ENCODE measurements at regions not wholly inside any gene's neighbourhood (a gene's known extent, or its start where the extent isn't known, plus 50 kb on each side); places are given as distances from the start of the nearest gene placed in this dataset.
A peak's percentile ranks its signal among the peaks of the same experiment; 100 is the strongest.

DNA sequence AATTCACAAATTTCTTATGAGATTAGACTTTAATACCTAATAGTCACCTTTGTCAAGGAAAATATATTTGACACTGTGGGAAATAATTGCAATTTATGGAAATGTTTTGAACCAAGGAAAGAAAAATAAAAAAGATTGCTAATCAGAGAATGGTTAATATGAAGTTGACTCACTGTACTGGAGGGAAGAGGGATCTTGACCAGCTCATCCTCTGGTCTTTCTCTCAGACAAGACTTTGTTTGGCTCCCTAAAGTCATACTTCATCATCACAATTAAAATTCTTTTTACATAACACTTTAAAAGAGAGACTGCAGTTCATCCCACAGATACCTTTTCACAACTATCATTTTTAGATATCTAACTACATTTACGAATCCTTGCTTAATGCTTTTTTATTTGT is 538.5 kb upstream of the ZEB2 start:
- no peak for DNase-seq (ENCODE audit: low spot score)

DNA sequence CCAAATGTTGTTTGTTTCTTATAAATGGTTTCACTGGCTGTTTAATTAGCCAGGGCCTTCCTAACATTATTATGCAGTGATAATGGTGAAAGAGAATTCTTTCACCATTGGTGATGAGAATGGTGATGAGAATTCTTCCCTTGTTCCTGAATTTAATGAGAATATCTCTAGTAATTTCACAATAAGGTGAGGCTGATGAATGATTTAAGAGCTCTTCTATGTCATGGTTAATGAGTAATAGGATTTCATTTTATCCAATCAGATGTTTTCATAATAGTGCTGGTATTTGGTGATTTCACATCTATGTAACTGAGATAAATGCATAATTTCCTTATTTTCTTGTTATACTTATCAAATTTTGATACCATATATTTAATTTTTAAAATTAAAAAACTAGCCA is 535.7 kb upstream of the ZEB2 start:
- no peak for DNase-seq (ENCODE audit: low spot score)

DNA sequence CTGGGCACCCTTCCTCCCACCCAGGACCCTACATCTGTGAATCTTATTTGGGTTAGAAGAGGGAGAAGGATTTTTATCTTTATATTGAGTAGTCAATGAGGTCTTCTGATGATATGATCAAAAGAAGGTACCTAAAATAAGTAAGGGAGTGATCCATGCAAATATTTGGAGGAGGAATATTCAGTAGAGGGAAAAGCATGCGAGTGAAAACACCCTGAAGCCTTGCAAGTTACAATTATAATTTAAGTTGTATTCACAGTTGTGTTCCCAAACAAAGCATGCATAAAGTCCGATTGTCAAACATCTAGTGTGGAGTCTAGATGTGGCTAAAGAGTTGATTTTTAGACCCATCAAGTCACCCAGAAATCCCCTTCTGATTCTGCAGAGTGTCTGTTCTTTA is 530.2 kb upstream of the ZEB2 start:
- no peak for DNase-seq (ENCODE audit: low spot score)

DNA sequence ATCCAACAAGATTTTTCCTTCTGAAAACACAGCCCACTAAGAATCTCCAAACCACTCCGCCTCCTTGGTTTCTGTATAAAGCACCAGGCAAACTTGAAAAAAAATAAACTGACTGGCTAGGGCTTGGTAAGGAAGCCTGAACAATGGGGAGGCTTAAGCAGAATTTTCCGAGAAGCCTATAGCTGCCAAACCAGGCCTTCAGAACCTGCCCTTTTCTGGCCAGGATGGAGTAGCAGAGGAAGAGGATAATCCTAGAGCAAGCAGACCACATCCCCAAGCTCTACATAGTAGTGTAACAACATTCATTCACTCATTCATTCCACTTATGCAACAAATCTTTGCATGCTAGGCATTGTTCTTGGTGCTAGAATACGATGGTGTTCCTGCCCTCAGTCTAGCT is 529.6 kb upstream of the ZEB2 start:
- DNase-seq (ENCODE audit: low spot score), result no peak

DNA sequence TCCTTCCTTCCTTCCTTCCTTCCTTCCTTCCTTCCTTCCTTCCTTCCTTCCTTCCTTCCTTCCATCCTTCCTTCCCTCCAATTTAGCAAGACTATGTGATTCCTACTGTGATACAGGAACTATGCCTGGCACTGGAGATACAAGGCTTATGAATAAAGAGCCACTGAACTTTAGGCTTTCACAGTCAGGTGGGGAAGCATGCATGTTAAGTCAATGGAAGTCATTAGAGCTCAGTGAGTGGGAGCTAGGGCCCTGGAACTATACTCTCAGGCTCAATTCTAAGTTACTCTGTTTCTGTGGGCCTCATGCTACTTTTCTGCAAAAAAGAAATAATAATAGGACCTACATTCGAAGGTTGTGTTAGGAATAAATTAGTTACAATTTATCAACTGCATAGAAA is 527.6 kb upstream of the ZEB2 start:
- no peak for DNase-seq (ENCODE audit: low spot score)

DNA sequence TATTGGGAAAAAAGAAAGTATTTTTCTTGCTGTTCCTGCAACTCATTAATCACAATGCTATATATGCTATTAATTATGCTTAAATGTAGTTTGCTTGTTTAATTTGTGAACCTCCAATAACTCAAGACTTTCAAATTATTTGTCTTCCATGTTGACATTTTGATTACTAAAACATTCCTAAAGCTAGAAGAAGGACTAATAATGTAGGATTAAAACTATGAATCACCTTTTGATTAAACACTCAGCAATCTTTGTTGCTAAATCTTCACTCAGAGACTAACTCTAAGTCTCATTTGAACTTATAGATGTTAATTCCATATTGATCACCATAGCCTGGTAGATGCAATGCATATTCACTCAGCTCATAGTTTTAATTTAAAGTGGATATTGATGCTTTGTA is 524.6 kb upstream of the ZEB2 start:
- DNase-seq (ENCODE audit: low spot score), result no peak

DNA sequence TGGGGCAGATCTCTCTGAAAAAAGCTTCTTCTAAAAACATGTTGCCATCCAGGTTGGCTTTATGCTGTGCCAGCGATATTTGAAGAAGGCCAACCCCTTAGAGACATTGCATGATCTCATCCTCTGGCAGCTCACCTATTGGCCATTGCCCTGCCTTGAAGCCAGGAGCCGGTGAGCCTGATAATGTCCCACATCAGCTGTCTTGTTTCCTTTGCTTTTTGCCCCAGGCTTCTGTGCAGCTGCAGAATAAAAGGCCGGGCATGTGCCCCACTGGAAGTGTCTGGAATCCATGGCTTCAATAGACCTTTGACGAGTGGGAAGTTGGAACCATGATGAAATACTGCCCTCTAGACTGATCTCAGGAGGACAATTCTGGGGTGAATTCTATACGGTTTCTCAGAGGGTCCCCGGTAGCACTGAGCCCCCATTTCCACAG is 523.5 kb upstream of the ZEB2 start:
- no peak for DNase-seq (ENCODE audit: low spot score)

DNA sequence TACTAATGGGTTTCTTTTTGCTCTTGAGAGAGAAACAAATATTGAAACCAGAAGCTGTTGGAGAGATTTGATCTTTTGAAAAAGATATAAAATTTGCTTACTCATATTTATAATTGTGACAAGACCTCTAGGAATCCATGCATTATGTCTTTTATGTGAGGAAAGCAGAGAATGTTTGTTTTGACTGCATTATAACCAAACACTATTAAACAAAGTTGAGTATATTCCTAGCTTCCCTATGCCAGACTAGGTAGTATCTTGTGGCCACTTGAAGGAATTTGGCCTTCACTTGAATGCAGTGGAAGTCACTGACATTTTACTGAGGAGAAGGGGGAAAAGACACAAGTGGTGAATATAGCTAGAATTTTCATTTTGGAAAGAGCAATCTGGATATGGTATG is 521.8 kb upstream of the ZEB2 start:
- DNase-seq (ENCODE audit: low spot score), result no peak

DNA sequence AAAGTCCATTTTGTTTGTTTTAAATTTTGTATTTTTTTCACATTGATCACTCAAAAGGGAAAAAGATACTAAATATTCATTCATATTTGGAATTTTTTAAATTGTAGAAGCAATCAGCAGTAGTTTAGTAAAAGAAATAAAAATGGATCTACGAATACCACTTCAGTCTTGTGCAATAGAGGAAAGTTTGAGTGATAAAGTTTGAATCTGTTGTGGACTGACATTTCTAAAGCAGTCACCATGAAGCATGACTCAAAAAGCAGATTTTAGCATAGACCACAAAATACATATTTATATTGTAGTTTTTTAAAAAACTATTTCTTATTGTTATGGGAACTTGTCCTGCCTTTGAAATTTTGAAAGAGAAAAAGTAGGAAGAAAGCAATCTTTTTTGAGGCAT is 520.5 kb upstream of the ZEB2 start:
- DNase-seq (ENCODE audit: low spot score), result no peak

DNA sequence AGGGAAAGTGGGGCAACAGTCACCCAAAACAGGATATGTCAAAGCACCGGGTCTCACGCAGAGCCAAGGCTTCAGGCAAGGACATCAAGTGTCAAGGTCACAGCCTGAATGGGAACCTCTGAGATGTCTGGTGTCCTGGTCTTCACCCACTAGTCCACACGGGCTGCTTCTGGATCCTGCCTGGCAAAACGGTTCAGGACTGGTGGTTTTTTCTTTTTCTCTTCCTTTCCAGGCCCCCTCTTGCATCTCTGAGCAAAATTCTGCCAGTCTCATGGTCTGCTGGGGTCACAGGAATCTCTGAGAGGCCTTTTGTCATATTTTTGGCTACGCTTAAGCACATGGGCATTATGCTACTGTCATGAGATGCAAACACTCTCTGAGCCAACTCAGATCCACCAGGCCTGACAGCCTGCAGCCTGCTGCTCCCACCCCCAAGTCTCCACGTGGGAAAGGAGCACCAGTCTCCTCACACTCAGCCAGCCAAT is 518.2 kb upstream of the ZEB2 start:
- no peak for DNase-seq (ENCODE audit: low spot score)

DNA sequence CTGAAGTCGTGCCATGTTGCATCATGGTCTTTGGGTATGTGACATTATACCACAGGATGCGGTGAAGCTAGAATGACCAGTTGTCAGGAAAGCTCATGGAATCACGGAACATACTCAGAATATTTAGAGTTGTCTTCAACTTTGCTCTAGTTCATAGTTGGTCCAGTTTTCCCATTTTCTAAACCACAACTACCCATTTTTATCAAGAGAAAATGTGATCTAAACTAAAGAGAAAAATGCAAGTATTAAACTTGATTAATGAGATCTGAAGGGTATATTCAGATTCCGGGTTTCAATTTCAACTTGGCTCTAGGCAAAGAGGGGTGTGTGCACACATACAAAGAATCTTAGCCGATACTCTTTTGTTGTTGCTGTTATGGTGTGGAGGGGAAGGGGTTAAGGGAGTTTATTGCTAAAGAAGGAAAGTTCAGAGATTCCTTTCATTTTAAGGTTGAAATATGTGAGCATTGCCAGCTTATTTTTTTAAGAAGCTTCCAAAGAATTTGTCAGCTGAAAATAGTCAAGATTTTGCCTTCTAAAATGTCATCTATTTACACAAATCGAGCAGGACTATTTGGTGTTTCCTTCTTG is 516.6 kb upstream of the ZEB2 start:
- peak; percentile 20 for DNase-seq (ENCODE audit: low spot score)

DNA sequence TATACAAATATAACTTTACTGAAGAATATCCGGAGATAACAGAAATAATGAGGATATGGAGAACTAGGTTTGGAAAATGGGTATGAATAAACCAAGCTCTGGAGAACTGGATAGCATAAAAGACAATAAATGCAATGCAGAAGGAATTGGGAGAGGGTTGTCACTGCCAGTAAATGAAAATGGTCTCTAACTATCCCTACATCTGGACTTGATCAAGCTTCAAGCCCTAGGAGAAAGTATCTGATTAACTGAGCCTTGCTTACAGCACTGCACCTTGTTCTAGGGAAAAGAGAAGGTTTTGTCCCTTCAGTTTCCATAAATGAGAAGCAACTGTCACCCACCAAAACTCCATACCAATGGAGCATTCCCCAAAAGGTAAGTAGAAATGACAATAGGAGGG is 514.6 kb upstream of the ZEB2 start:
- no peak for DNase-seq (ENCODE audit: low spot score)

DNA sequence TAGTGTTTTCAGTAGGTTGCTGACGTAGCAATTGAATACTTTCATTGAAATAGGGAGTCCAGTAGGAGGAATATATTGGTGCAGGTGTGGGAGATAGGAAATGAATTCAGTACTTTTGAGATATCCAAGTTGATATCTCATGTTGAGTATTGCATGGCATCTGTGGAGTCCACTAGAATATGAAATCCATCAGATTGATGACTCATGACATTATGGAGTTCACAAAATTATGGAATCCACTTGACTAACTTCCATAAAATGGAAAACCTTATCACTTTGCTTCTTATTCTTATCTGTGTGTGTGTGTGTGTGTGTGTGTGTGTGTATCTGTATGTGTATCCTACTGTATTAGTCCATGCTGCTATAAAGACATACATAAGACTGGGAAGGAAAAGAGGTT is 513.5 kb upstream of the ZEB2 start:
- DNase-seq (ENCODE audit: low spot score), result no peak

DNA sequence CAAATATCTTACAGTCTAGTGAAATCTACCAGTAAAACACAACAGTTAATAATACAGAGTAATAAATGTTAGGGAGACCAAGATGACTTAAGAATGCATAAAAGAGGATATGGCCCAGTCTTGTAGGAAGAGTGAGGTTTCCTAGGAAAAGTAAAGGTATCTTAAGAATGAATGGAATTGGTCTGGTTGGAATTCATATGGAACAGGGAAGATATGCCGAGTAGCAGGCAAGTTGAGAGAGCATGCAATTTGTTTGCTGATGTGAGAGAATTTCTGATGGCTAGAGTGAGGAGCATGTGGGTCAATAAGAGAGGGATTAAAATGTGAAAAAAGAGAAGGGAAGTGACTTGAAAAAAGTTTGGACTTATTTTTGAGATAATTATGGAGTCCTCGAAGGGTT is 512.9 kb upstream of the ZEB2 start:
- no peak for DNase-seq (ENCODE audit: low spot score)

DNA sequence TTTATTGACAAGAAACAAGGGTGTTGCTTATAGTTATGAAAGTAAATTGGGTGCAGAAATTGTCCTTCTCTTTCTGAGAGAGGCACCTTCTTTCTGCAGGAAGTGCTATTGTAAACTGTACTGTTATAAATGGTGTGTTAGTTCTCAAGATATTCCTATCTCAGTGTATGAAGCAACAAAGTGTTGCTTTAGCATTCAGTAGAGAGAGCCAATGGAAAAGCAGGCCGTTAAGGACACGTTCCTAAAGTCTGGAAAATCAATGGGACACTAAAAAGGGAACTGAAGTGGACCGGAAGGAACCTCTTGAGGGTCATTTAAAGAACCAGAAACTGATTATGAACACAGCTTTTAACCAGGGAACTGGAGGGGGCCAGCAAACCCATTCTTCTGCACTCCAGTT is 510.0 kb upstream of the ZEB2 start:
- DNase-seq (ENCODE audit: low spot score), result no peak

DNA sequence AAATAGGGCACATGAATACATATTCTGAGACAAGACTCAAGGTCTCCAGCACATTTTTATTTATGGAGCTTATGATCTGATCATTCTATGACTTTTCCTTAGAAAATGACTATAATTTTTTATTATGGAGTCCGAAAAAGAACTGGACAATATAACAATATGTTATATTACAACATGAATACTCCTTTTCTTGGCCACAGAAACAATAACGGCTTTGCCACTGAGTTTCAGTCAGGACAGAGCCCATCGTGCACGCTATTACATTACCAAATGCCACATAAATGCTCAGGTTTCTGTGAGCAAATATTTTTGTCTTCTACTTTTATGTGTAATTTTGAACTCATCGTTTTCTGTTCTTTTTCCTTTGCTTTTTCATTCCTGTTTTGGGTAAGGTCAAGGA is 509.2 kb upstream of the ZEB2 start:
- DNase-seq (ENCODE audit: low spot score), result no peak

DNA sequence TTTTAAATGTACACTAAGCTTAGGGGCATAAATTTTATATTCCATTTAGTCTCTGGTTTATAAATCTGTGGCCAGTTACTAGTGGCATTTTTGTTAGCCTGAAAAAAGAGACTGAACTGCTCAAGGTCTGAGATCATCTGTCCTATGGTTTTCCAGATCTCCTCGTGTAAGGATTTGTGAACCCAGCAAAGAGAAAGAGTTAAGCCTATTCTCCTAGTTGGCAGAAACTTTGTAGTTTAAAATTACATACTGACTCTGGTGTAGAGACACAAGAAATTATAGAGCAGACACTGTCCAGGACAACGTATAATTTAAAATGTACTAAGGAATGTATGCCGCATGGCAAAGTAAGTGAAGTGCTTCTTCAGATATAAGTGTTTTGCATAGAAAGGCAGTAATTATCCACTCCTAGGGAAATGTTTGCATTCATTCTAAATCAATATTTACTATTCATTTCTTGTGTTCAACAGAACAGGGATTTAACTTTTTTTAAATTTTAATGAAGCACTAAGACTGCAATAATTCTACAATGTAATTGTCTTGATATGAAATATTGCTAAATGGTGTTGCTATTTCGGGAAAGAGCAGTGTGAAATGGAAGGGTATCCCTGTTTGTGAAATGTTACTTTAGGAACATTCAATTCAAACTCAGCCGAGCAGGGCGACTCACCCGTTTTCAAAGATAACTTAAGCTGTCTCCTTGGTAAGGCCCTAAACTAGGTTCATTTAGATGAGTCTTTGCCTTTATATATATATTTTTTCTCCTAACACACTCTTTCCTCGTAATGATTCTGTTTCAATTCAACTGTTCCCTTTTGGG is 508.4 kb upstream of the ZEB2 start:
- DNase-seq (ENCODE audit: low spot score), result no peak

DNA sequence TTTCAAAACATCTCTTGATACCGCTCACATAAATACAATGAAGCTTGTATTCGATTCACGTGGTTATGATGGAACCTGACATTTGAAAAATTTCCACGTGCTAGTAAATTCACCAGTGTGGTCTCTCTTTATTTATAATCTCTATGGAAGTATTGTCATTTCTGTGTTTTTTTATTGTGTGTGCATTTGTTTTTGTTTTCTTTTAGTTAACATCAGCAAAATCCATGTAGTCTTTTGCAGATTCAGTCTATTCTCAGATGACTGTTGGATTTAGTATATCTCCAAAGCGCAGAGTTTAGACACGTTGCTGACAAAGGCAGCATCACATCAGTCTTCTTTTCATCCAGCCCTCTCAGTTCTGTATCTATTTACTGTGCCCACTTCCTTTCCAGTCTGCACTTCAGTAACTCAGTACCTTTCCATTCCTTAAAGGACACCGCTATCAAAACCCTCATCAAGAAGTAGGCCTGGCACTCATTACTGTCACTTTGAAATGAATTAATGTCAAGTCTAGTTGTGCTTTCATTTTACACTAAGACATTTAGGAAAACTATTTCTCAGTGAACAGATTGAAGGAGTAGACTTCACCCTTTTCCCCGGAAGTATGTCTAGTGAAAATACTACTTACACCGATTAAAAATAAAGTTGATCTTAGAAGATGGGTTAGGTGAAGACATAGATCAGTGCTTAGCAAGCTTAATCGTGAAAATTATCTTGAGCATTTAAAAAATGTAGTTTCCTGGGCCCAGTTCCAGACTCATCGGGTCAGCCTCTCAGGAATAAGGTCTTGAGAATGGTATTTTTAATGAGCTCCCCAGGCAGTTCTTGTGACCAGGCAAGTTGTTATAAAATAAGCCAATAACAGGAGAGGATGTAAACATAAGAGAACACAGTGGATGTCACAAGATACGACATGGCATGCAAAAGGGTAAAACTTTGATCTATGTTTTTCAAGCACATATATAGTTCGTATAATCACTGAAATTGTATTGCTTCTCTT is 506.8 kb upstream of the ZEB2 start:
- peak; percentile 23 for DNase-seq (ENCODE audit: low spot score)

DNA sequence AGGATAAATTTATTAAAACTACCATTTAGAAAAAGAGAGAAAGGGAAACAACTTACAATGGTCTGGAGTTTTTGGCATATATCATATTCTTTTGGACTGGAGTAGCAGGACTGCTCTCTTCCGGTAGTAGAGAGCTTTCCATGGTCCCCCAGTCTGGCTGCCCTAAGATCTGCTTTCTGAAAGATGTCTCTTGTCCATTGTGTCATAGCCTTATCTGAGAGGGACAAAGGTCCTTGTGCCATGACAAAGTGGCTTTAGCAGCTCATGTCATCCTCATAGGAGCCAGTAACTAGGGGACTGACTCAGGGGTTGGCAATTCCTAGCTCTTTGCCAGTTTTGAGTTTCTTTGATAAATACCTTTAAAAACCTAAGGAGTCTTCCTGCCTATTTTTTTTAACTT is 505.5 kb upstream of the ZEB2 start:
- DNase-seq (ENCODE audit: low spot score), result no peak

DNA sequence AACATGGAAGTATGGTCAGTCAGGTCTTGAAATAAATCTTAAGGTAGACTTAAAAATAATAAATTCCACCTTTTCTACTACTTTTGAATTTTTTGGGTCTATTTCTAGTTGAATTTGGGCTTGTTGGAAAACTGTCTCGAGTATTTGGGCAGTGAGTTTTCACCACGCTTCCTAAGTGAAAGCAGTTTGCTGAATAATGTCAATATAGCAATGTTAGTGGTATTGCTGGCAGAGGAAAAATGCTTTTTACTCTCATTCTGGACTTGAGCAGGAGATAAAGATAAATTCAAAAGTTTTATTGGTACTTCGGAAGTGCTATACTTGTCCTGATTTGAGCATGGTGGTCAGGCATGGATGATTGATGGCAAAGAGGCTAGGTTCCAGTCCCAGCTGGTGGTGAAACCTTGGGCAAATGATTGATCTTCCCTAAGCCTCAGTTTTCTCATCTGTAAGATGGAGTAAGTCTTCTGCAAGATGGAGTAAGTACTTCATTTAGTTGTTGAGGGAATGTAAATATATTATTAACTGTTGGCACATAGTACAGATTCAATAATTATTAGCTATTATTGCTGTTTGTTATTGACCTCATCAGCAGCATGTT is 503.5 kb upstream of the ZEB2 start:
- DNase-seq (ENCODE audit: low spot score), result no peak

DNA sequence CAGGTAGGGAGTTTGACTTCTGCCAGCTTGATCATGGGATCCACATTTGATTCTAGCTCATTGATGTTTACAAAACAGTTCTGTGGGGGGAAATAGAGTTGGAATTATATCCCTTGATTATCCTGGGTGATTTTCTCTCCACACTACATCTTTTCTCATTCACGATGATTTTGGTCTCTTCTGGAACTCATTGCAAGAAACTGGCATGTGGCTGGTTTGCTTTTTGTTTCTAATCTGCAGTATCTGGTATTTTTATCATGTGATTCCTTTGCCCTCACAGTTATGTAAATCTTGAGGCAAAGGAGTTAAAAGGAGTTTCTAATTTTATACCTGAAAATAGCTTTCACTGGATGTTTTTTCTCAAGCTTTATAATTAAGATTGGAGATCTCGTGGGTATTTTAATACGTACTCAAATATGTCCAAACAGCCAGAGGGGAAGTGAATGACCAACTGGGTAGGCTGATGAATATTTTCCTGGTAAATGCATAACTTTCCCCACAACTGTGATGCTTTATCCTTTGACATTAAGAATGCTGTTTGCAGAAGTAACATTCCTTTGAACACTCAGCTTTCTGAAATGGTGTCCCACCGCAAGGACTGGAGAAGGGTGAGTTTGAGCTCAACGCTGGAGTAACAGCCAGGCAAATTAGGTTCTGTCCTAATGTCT is 502.9 kb upstream of the ZEB2 start:
- DNase-seq (ENCODE audit: low spot score), result peak; percentile 59
